Thyroid gland (tissue), 4 donors: ENCODE measurements at regions not wholly inside any gene's neighbourhood (a gene's known extent, or its start where the extent isn't known, plus 50 kb on each side); places are given as distances from the start of the nearest gene placed in this dataset.

Experiments used
- DNase-seq, 2 donors: peaks; one replicate each; pipeline ENCODE4 v3.0.0-alpha.2; 2019
- H3K27ac ChIP-seq, 3 donors: fragments of 200-600 bp; sonication (generic); 1 replicate in 2 of 3; 2 replicates in 1 of 3; pipeline ENCODE4 v1.5.1; 2016 to 2019; ENCODE audit warnings: mild to moderate bottlenecking in 1 of 3, moderate library complexity in 1 of 3
- H3K27me3 ChIP-seq: fragments of 200-600 bp; sonication (generic); one replicate; pipeline ENCODE4 v1.5.1; 2019
- H3K36me3 ChIP-seq, 2 donors: fragments of 200-600 bp; sonication (generic); one replicate each; pipeline ENCODE4 v1.5.1; 2016 to 2019
- H3K4me1 ChIP-seq, 2 donors: fragments of 200-600 bp; sonication (generic); one replicate each; pipeline ENCODE4 v1.5.1; 2017 to 2019
- H3K4me3 ChIP-seq, 3 donors: fragments of 200-600 bp; sonication (generic); replicated peaks in 1 of 3; 1 replicate in 2 of 3; 2 replicates in 1 of 3; pipeline ENCODE4 v1.5.1; 2016; ENCODE audit warnings: mild to moderate bottlenecking in 1 of 3
- H3K9me3 ChIP-seq: fragments of 200-600 bp; sonication (generic); one replicate; pipeline ENCODE4 v1.5.1; 2017
- POLR2A ChIP-seq, 2 donors: fragments of 450-650 bp; IDR thresholded peaks; one replicate each; pipeline ENCODE4 v1.6.1; 2017; ENCODE audit warnings: antibody characterized with exemption in 2 of 2, mild to moderate bottlenecking in 2 of 2, moderate library complexity in 1 of 2
- WGBS, 2 donors: methylation state at CpG; one replicate each; pipeline ENCODE4 v1.1.5; 2017; 5-methylcytosine and 5-hydroxymethylcytosine counted together
- intact Hi-C: fragments of 100-400 bp; cut with DNase I; formaldehyde crosslinking; loops from one replicate; pipeline ENCODE4 v1.15.1; 2023
- TF ChIP-seq, protein P1 (sequence below), 6 experiments: fragments of 200-600 bp in 3 of 6; fragments of 450-650 bp in 3 of 6; sonication (generic) in 3 of 6; IDR thresholded peaks; one replicate each; pipeline ENCODE4 v1.5.1; 2016 to 2019; ENCODE audit warnings: antibody characterized with exemption in 6 of 6, mild to moderate bottlenecking in 2 of 6, inconsistent platforms in 1 of 6, moderate library complexity in 1 of 6

DNA sequence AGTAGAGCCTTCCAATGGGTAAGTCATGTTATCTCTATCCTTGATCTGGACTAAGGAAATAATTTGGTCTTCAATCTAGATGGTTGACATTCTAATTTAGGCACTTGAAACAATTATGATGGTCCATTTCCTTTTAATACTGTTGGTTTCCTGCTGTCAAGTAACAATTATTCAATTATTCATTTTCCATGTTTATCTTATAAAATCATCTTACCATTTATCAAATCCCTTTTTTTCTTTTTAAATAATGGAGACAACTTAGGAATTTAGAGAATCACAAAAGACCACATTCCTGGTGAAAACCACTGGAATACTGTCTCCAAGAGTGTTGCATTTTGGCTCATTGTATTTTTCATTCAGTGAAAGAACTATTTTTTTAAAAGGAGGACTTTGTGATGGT is 148.7 kb upstream of the CTSO start:
- Histone ChIP-seq H3K36me3 (no peaks in the 10 kb centered on the region), H3K4me1 (no peaks in the 10 kb centered on the region), H3K9me3 (no peaks in the 10 kb centered on the region), H3K27me3 (no peaks in the 10 kb centered on the region), H3K27ac (no peak overlapping the region), H3K4me3 (no peak overlapping the region)
- intact Hi-C loops, result no loop called here
- no peak for DNase-seq
- TF ChIP-seq, protein P1, sequence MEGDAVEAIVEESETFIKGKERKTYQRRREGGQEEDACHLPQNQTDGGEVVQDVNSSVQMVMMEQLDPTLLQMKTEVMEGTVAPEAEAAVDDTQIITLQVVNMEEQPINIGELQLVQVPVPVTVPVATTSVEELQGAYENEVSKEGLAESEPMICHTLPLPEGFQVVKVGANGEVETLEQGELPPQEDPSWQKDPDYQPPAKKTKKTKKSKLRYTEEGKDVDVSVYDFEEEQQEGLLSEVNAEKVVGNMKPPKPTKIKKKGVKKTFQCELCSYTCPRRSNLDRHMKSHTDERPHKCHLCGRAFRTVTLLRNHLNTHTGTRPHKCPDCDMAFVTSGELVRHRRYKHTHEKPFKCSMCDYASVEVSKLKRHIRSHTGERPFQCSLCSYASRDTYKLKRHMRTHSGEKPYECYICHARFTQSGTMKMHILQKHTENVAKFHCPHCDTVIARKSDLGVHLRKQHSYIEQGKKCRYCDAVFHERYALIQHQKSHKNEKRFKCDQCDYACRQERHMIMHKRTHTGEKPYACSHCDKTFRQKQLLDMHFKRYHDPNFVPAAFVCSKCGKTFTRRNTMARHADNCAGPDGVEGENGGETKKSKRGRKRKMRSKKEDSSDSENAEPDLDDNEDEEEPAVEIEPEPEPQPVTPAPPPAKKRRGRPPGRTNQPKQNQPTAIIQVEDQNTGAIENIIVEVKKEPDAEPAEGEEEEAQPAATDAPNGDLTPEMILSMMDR (IDR thresholded peaks at IDR 0.05), result no peak
- TF ChIP-seq POLR2A (IDR thresholded peaks at IDR 0.05), result no peak

DNA sequence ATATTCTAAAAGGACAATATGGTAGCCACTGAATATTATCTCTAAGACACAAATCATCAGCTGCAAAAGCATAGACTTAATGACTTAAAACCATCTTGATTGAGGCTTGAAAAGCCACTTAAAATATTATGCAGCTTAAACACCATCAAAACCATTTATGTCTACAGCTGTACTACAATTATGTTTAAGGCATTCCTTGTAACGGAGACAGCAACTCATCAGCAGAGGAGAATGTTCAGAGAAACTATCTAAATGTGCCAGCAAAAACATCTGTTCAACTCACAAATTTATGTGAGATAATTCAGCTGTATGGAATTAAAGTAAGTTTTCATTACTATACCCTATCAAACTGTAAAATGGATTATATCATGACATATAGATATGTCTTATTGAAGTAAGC is 147.9 kb upstream of the CTSO start:
- TF ChIP-seq, protein P1 (IDR thresholded peaks at IDR 0.05), result no peak
- TF ChIP-seq POLR2A (IDR thresholded peaks at IDR 0.05), result no peak
- H3K4me1 ChIP-seq, result no peaks in the 10 kb centered on the region
- H3K27ac ChIP-seq, result no peak overlapping the region
- intact Hi-C loops, result no loop called here
- no peak overlapping the region for H3K4me3 ChIP-seq
- DNase-seq, result no peak
- no peaks in the 10 kb centered on the region for H3K9me3 ChIP-seq
- H3K36me3 ChIP-seq, result no peaks in the 10 kb centered on the region
- WGBS, 2 donors, result 80 to 93% methylated on average over 1 of the region's 1 CpG
- no peaks in the 10 kb centered on the region for H3K27me3 ChIP-seq

DNA sequence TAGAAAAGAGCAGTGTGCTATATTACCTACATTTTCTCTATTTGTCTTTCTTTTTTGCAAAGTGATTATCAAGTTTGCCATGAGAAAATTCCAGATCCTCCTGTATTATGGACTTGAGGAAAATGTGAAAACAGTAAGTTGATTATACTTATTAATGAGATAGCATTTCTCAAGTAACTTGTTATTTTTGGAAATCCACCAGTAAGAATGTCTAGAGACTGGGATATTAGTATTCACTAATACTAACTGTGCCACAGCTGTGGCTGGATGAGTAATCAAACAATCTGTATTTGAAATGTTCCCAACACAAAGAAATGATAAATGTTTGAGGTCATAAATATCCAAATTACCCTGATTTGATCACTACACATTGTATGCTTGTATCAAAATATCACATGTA is 147.0 kb upstream of the CTSO start:
- Histone ChIP-seq H3K9me3 (no peaks in the 10 kb centered on the region), H3K4me3 (no peak overlapping the region), H3K4me1 (no peaks in the 10 kb centered on the region), H3K27me3 (no peaks in the 10 kb centered on the region), H3K27ac (no peak overlapping the region), H3K36me3 (no peaks in the 10 kb centered on the region)
- no peak for TF ChIP-seq POLR2A (IDR thresholded peaks at IDR 0.05)
- TF ChIP-seq, protein P1 (IDR thresholded peaks at IDR 0.05), result no peak
- DNase-seq, result no peak
- intact Hi-C loops, result no loop called here

DNA sequence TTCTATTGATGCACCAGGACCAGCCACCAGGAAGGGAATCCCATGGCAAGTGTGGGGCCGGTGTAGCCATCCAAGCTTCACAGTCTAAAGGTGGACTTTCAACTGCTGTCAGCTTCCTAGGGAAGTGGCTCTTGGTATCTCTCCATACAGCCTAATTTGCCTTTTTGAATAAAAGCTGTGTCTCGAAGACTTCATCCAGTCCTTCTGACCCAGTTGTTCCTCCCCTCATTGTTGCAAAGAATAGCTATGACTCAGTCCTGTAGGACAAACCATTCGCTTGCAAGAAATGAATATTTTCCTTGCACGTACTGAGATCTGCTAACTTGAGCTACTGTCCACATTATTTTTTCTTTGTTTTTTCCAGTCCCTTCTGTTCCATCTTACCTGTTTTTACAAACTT is 145.1 kb upstream of the CTSO start:
- no peak overlapping the region for H3K4me3 ChIP-seq
- H3K27ac ChIP-seq, result no peak overlapping the region
- H3K36me3 ChIP-seq, result no peaks in the 10 kb centered on the region
- DNase-seq, result no peak
- no peaks in the 10 kb centered on the region for H3K9me3 ChIP-seq
- no peaks in the 10 kb centered on the region for H3K4me1 ChIP-seq
- TF ChIP-seq POLR2A (IDR thresholded peaks at IDR 0.05), result no peak
- TF ChIP-seq, protein P1 (IDR thresholded peaks at IDR 0.05), result no peak
- 83 to 84% methylated on average over 4 of the region's 4 CpGs for WGBS, 2 donors
- intact Hi-C loops, result no loop called here
- H3K27me3 ChIP-seq, result no peaks in the 10 kb centered on the region

DNA sequence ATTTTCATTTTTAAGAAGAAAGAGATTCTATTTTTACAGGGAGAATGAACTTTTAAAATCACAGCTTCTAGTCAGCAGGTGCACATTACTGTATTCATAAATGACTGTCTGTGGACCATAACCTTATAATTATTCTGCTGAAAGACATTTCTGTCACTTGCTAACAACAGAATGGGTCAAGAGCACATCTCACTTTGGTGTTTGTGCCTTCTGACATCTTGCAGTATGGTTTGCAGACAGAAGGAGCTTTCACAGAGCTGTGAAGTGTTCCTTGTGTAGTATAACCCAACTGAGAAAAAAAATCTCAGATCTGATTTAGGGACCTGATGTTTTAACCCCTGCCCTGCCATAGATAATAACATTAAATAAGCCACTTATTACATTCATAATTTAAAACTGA is 131.4 kb upstream of the CTSO start:
- intact Hi-C loops, result no loop called here
- no peak for TF ChIP-seq POLR2A (IDR thresholded peaks at IDR 0.05)
- TF ChIP-seq, protein P1 (IDR thresholded peaks at IDR 0.05), result no peak
- no peaks in the 10 kb centered on the region for H3K4me1 ChIP-seq
- no peaks in the 10 kb centered on the region for H3K27me3 ChIP-seq
- H3K27ac ChIP-seq, result no peak overlapping the region
- H3K9me3 ChIP-seq, result no peaks in the 10 kb centered on the region
- no peak overlapping the region for H3K4me3 ChIP-seq
- no peak for DNase-seq
- H3K36me3 ChIP-seq, result no peaks in the 10 kb centered on the region
